OCI-LY7 (cell line): ENCODE measurements at regions not wholly inside any gene's neighbourhood (a gene's known extent, or its start where the extent isn't known, plus 50 kb on each side); places are given as distances from the start of the nearest gene placed in this dataset.

Source experiments
- CTCF ChIP-seq: fragments of 200-600 bp; sonication (generic); conservative IDR thresholded peaks from 2 replicates; pipeline ENCODE4 v1.5.1; 2014; ENCODE audit warnings: mild to moderate bottlenecking, antibody characterized with exemption, low read length, moderate library complexity, mixed read lengths
- EZH2phosphoT487 ChIP-seq: fragments of 200-600 bp; sonication (generic); IDR thresholded peaks from 2 replicates; pipeline ENCODE4 v1.6.1; 2018; ENCODE audit warnings: low read depth, borderline replicate concordance, mild to moderate bottlenecking, mixed run types, antibody characterized with exemption, low read length, moderate library complexity, mixed read lengths

- no peak for TF ChIP-seq CTCF
- TF ChIP-seq EZH2phosphoT487: no peak
Observed at GRCh38 chr2:150575861-150576260, 88.4 kb upstream of the RND3 start.
